ENCODE measurements at regions not wholly inside any gene's neighbourhood (a gene's known extent, or its start where the extent isn't known, plus 50 kb on each side); places are given as distances from the start of the nearest gene placed in this dataset.
"Not testable (repeated sequence)": the region's sequence is repeated elsewhere in the genome, so short reads cannot be mapped to it uniquely, and the experiment has no call there.

DNA sequence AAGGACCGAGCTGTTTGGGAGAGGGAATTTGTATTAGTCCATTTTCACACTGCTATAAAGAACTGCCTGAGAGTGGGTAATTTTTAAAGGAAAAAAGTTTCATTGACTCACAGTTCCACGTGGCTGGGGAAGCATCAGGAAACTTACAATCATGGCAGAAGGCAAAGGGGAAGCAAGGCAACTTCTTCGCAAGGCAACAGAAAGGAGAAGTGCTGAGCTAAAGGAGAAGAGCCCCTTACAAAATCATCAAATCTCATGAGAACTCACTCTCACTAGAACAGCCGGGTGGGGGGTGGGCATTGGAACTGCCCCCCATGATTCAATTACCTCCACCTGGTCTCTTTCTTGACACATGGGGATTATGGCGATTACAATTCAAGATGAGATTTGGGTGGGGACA is 121.8 kb upstream of the SLC13A1 start:
- TF ChIP-seq, protein P1, sequence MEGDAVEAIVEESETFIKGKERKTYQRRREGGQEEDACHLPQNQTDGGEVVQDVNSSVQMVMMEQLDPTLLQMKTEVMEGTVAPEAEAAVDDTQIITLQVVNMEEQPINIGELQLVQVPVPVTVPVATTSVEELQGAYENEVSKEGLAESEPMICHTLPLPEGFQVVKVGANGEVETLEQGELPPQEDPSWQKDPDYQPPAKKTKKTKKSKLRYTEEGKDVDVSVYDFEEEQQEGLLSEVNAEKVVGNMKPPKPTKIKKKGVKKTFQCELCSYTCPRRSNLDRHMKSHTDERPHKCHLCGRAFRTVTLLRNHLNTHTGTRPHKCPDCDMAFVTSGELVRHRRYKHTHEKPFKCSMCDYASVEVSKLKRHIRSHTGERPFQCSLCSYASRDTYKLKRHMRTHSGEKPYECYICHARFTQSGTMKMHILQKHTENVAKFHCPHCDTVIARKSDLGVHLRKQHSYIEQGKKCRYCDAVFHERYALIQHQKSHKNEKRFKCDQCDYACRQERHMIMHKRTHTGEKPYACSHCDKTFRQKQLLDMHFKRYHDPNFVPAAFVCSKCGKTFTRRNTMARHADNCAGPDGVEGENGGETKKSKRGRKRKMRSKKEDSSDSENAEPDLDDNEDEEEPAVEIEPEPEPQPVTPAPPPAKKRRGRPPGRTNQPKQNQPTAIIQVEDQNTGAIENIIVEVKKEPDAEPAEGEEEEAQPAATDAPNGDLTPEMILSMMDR (IDR thresholded peaks at IDR 0.05) = not testable (repeated sequence)
- not testable (repeated sequence) for TF ChIP-seq POLR2A (IDR thresholded peaks at IDR 0.05)
